OCI-LY1 (cell line): ENCODE measurements at regions not wholly inside any gene's neighbourhood (a gene's known extent, or its start where the extent isn't known, plus 50 kb on each side); places are given as distances from the start of the nearest gene placed in this dataset.

Experiments used
- H2AFZ ChIP-seq: fragments of 200-600 bp; sonication (generic), shearing (Covaris generic); 2 replicates; pipeline ENCODE4 v1.6.0; 2014; ENCODE audit warnings: antibody characterized with exemption, mild to moderate bottlenecking, low read length
- H3F3A ChIP-seq: fragments of 200-600 bp; sonication (generic), shearing (Covaris generic); 2 replicates; pipeline ENCODE4 v1.6.0; 2014; ENCODE audit warnings: mild to moderate bottlenecking, antibody characterized with exemption, low read length, moderate library complexity; ENCODE audit not compliant: insufficient read depth
- H3K27ac ChIP-seq: fragments of 200-600 bp; sonication (generic); 2 replicates; pipeline ENCODE4 v1.5.1; 2014; ENCODE audit warnings: low read length, mixed run types, mild to moderate bottlenecking, low read depth; ENCODE audit not compliant: poor library complexity, severe bottlenecking
- H3K27me3 ChIP-seq: fragments of 200-600 bp; sonication (generic); 2 replicates; pipeline ENCODE4 v1.6.0; 2014; ENCODE audit warnings: antibody characterized with exemption, mild to moderate bottlenecking, low read length, moderate library complexity; ENCODE audit not compliant: insufficient read depth
- H3K36me3 ChIP-seq: fragments of 200-600 bp; sonication (generic); 2 replicates; pipeline ENCODE4 v1.6.1; 2014; ENCODE audit warnings: mild to moderate bottlenecking, antibody characterized with exemption, low read length, moderate library complexity, mixed read lengths; ENCODE audit not compliant: insufficient read depth
- H3K4me1 ChIP-seq: fragments of 200-600 bp; sonication (generic); 2 replicates; pipeline ENCODE4 v1.5.1; 2014; ENCODE audit warnings: mild to moderate bottlenecking, low read length, moderate library complexity; ENCODE audit not compliant: insufficient read depth, severe bottlenecking
- H3K4me2 ChIP-seq: fragments of 200-600 bp; sonication (generic), shearing (Covaris generic); 2 replicates; pipeline ENCODE4 v1.6.1; 2014; ENCODE audit warnings: low read length
- H3K4me3 ChIP-seq: fragments of 200-600 bp; sonication (generic); 2 replicates; pipeline ENCODE4 v1.5.1; 2014; ENCODE audit warnings: low read length, low read depth, mild to moderate bottlenecking, mixed read lengths; ENCODE audit not compliant: poor library complexity, severe bottlenecking
- H3K79me2 ChIP-seq: fragments of 200-600 bp; shearing (Covaris generic); 2 replicates; pipeline ENCODE4 v1.6.1; 2016; ENCODE audit warnings: mixed run types, low read length, mixed read lengths; ENCODE audit not compliant: insufficient read depth
- H3K9ac ChIP-seq: fragments of 200-600 bp; sonication (generic), shearing (Covaris generic); 2 replicates; pipeline ENCODE4 v1.6.1; 2014; ENCODE audit warnings: mild to moderate bottlenecking, low read length, mixed read lengths
- H3K9me2 ChIP-seq: fragments of 200-600 bp; sonication (generic), shearing (Covaris generic); 2 replicates; pipeline ENCODE4 v1.6.1; 2014; ENCODE audit warnings: low read depth, mild to moderate bottlenecking, low read length, mixed read lengths
- H3K9me3 ChIP-seq: fragments of 200-600 bp; shearing (Covaris generic); 2 replicates; pipeline ENCODE4 v1.6.1; 2014; ENCODE audit warnings: low read length, mixed read lengths
- H4K20me1 ChIP-seq: fragments of 200-600 bp; sonication (generic), shearing (Covaris generic); 2 replicates; pipeline ENCODE4 v1.6.0; 2016; ENCODE audit warnings: mild to moderate bottlenecking, low read length; ENCODE audit not compliant: insufficient read depth
- CTCF ChIP-seq: fragments of 200-600 bp; sonication (generic), shearing (Covaris generic); IDR thresholded peaks from 2 replicates; pipeline ENCODE4 v1.5.1; 2017; ENCODE audit warnings: mild to moderate bottlenecking, antibody characterized with exemption, low read length, moderate library complexity, mixed read lengths
- EZH2 ChIP-seq: fragments of 200-600 bp; sonication (generic), shearing (Covaris generic); IDR thresholded peaks from 2 replicates; pipeline ENCODE4 v1.8.0; 2017; ENCODE audit warnings: borderline replicate concordance, mixed run types, mild to moderate bottlenecking, antibody characterized with exemption, low read length, moderate library complexity, mixed read lengths

- Histone ChIP-seq H3K4me2 (no peak overlapping the region), H2AFZ (no peak overlapping the region), H3K9me2 (no peaks in the 10 kb centered on the region), H3K27ac (no peak overlapping the region), H3K9me3 (no peaks in the 10 kb centered on the region), H3K27me3 (no peaks in the 10 kb centered on the region), H3K36me3 (no peaks in the 10 kb centered on the region), H3K79me2 (no peaks in the 10 kb centered on the region), H3K4me1 (no peaks in the 10 kb centered on the region), H3K9ac (no peak overlapping the region), H4K20me1 (no peaks in the 10 kb centered on the region), H3F3A (no peaks in the 10 kb centered on the region), H3K4me3 (no peak overlapping the region)
- TF ChIP-seq CTCF: no peak
- TF ChIP-seq EZH2: no peak
These were observed 774.8 kb upstream of the ARGLU1 start for GRCh38 chr13:107342747-107343146.

GRCh38 chr13:107339209-107339608 is 771.3 kb upstream of the ARGLU1 start:
- H4K20me1 ChIP-seq: no peaks in the 10 kb centered on the region
- H3K4me2 ChIP-seq: no peak overlapping the region
- H3K36me3 ChIP-seq: no peaks in the 10 kb centered on the region
- H3K9me3 ChIP-seq: no peaks in the 10 kb centered on the region
- no peak overlapping the region for H3K4me3 ChIP-seq
- TF ChIP-seq CTCF (no peak), EZH2 (no peak)
- no peak overlapping the region for H3K9ac ChIP-seq
- no peaks in the 10 kb centered on the region for H3K79me2 ChIP-seq
- no peaks in the 10 kb centered on the region for H3F3A ChIP-seq
- no peaks in the 10 kb centered on the region for H3K4me1 ChIP-seq
- H3K27me3 ChIP-seq: no peaks in the 10 kb centered on the region
- no peaks in the 10 kb centered on the region for H3K9me2 ChIP-seq
- no peak overlapping the region for H2AFZ ChIP-seq
- no peak overlapping the region for H3K27ac ChIP-seq

- TF ChIP-seq EZH2 (no peak), CTCF (no peak)
- Histone ChIP-seq H2AFZ (no peak overlapping the region), H3K9me2 (no peaks in the 10 kb centered on the region), H3K79me2 (no peaks in the 10 kb centered on the region), H3K4me1 (no peaks in the 10 kb centered on the region), H4K20me1 (no peaks in the 10 kb centered on the region), H3K27me3 (no peaks in the 10 kb centered on the region), H3K4me3 (no peak overlapping the region), H3K27ac (no peak overlapping the region), H3K9ac (no peak overlapping the region), H3K4me2 (no peak overlapping the region), H3F3A (no peaks in the 10 kb centered on the region), H3K9me3 (no peaks in the 10 kb centered on the region), H3K36me3 (no peaks in the 10 kb centered on the region)
These were observed 764.3 kb upstream of the ARGLU1 start for GRCh38 chr13:107332188-107332587.
